ENCODE measurements at regions not wholly inside any gene's neighbourhood (a gene's known extent, or its start where the extent isn't known, plus 50 kb on each side); places are given as distances from the start of the nearest gene placed in this dataset.

GRCh38 chr10:110364531-110364937, 59.8 kb upstream of the SMNDC1 start:
- Mint-ChIP-seq H3K9me3 (no peaks in the 10 kb centered on the region), H3K27ac (peak overlapping the region; percentile 86), H3K4me3 (peak overlapping the region; percentile 80), H3K4me1 (peaks cover 82% of the 10 kb centered on the region), H3K27me3 (no peaks in the 10 kb centered on the region), H3K36me3 (ENCODE audit: low read depth) (peaks cover 16% of the 10 kb centered on the region)
- POLR2A ChIA-PET = interaction anchor here (0.9 to 17.3 kb wide), 8 partner anchors 9 to 204 kb away, joined by 3 to 431 read pairs (median 4); partner anchors contain the start of gene DUSP5
- DNase-seq = no peak
- CTCF ChIA-PET = interaction anchor here (0.6 kb wide), 1 partner anchor 50 kb away, joined by 3 read pairs; no protein-coding TSS in a partner anchor

GRCh38 chr10:110365356-110366143, 60.8 kb upstream of the SMNDC1 start:
- H3K27ac Mint-ChIP-seq = peak overlapping the region; percentile 7
- ChIA-PET POLR2A (interaction anchor here (1.7 to 17.3 kb wide), 3 partner anchors 10 to 137 kb away, joined by 6 to 431 read pairs (median 50); partner anchors contain the start of gene DUSP5), CTCF (interaction anchor here (1.3 to 4.0 kb wide), 2 partner anchors 11 kb away, joined by 4 to 20 read pairs; no protein-coding TSS in a partner anchor)
- no peak overlapping the region for H3K4me3 Mint-ChIP-seq
- H3K9me3 Mint-ChIP-seq = no peaks in the 10 kb centered on the region
- DNase-seq = no peak
- peaks cover 79% of the 10 kb centered on the region for H3K4me1 Mint-ChIP-seq
- no peaks in the 10 kb centered on the region for H3K27me3 Mint-ChIP-seq
- H3K36me3 Mint-ChIP-seq (ENCODE audit: low read depth) = peaks cover 16% of the 10 kb centered on the region

DNA sequence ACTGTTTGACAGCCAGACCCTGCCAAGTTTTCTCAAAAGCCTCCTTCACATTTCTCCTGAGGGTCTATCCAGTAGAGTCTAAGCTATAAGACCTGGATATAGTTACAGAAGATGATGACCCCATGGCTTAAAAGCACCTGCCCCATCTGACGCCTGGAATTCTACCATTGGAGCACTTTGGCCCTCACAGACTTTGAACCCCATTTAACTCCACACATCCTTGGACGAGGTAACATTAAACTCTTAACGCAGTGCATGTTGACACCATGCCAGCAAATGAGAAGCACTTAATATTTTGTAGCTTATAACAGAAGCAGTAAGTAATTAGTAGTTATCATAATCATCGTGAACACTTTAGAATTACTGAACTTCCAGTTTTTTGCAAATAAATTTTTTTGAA, 61.9 kb upstream of the SMNDC1 start:
- Mint-ChIP-seq H3K9me3 (no peaks in the 10 kb centered on the region), H3K4me1 (peaks cover 69% of the 10 kb centered on the region), H3K27ac (no peak overlapping the region), H3K36me3 (ENCODE audit: low read depth) (peaks cover 16% of the 10 kb centered on the region), H3K4me3 (no peak overlapping the region), H3K27me3 (no peaks in the 10 kb centered on the region)
- CTCF ChIA-PET = interaction anchor here (0.8 to 4.0 kb wide), 4 partner anchors 9 to 132 kb away, joined by 3 to 20 read pairs (median 4); no protein-coding TSS in a partner anchor
- POLR2A ChIA-PET = interaction anchor here (1.7 to 17.3 kb wide), 3 partner anchors 11 to 136 kb away, joined by 6 to 431 read pairs (median 50); partner anchors contain the start of gene DUSP5
- DNase-seq = no peak

- H3K27me3 Mint-ChIP-seq = no peaks in the 10 kb centered on the region
- DNase-seq = no peak
- H3K4me3 Mint-ChIP-seq = no peak overlapping the region
- H3K36me3 Mint-ChIP-seq (ENCODE audit: low read depth) = peaks cover 11% of the 10 kb centered on the region
- ChIA-PET CTCF (interaction anchor here (1.0 to 4.0 kb wide), 3 partner anchors 11 to 14 kb away, joined by 3 to 20 read pairs (median 4); no protein-coding TSS in a partner anchor), POLR2A (interaction anchor here (1.0 to 17.3 kb wide), 4 partner anchors 13 to 134 kb away, joined by 3 to 431 read pairs (median 26); partner anchors contain the start of gene DUSP5)
- no peak overlapping the region for H3K27ac Mint-ChIP-seq
- H3K9me3 Mint-ChIP-seq = no peaks in the 10 kb centered on the region
- peaks cover 60% of the 10 kb centered on the region for H3K4me1 Mint-ChIP-seq
Observed at GRCh38 chr10:110368002-110368401, 63.3 kb upstream of the SMNDC1 start.

- Mint-ChIP-seq H3K4me1 (peaks cover 55% of the 10 kb centered on the region), H3K9me3 (no peaks in the 10 kb centered on the region), H3K4me3 (no peak overlapping the region), H3K27ac (no peak overlapping the region), H3K27me3 (no peaks in the 10 kb centered on the region), H3K36me3 (ENCODE audit: low read depth) (peaks cover 6% of the 10 kb centered on the region)
- no peak for DNase-seq
- ChIA-PET CTCF (interaction anchor here (2.0 to 4.0 kb wide), 2 partner anchors 11 to 14 kb away, joined by 4 to 20 read pairs; no protein-coding TSS in a partner anchor), POLR2A (interaction anchor here (1.0 to 17.3 kb wide), 4 partner anchors 13 to 134 kb away, joined by 3 to 431 read pairs (median 26); partner anchors contain the start of gene DUSP5)
Observed at GRCh38 chr10:110368556-110368955, 63.8 kb upstream of the SMNDC1 start.

DNA sequence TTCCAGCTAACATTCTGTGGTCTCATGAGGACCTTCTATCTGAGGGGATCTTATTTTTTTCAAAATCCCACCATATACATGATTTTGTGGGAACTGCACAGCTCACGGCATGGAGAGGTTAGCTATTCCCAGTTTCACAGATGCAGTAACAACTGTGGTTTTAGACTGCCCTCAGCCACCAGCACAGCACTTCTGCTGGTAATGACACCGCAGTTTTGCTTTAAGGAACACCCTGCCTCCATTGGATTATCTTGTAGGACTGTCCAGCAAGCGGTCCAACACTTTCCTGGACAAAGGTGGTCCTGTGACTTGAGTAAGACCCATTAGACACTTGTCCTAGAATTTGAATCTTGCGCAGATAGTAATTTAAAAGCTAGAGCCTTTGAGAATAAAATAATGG, 65.3 kb upstream of the SMNDC1 start:
- no peaks in the 10 kb centered on the region for H3K27me3 Mint-ChIP-seq
- CTCF ChIA-PET = no interaction called here
- no peak for DNase-seq
- no peaks in the 10 kb centered on the region for H3K36me3 Mint-ChIP-seq (ENCODE audit: low read depth)
- peaks cover 42% of the 10 kb centered on the region for H3K4me1 Mint-ChIP-seq
- no peak overlapping the region for H3K4me3 Mint-ChIP-seq
- no peaks in the 10 kb centered on the region for H3K9me3 Mint-ChIP-seq
- H3K27ac Mint-ChIP-seq = no peak overlapping the region
- POLR2A ChIA-PET = interaction anchor here (0.6 to 1.2 kb wide), 2 partner anchors 35 to 128 kb away, joined by 3 read pairs; partner anchors contain the start of gene DUSP5

GRCh38 chr10:110372656-110373055, 67.9 kb upstream of the SMNDC1 start:
- Mint-ChIP-seq H3K4me3 (no peak overlapping the region), H3K9me3 (no peaks in the 10 kb centered on the region), H3K4me1 (peaks cover 29% of the 10 kb centered on the region), H3K36me3 (ENCODE audit: low read depth) (no peaks in the 10 kb centered on the region), H3K27ac (no peak overlapping the region), H3K27me3 (no peaks in the 10 kb centered on the region)
- no peak for DNase-seq
- ChIA-PET POLR2A (interaction anchor here (0.9 kb wide), 1 partner anchor 131 kb away, joined by 3 read pairs; no protein-coding TSS in a partner anchor), CTCF (no interaction called here)

DNA sequence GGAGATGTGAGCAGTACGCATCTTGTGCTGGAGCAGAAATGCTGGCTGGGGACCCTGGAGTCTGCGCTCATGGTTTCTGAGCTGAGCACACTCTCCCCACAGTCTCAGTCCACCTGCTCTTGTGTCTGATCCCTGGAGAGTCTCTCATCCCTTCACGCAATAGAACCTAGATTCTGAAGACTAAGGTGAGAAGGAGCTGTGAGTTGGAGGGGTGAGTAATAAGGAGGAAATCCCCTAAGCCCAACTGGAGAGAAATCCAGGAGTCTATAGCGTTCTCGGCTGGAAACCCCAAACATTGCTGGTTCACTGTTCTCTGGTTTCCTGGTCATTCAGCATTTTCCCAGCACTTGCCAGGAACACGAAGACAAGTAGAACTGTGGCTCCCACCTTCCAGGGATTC, 68.3 kb upstream of the SMNDC1 start:
- Mint-ChIP-seq H3K36me3 (ENCODE audit: low read depth) (no peaks in the 10 kb centered on the region), H3K27ac (no peak overlapping the region), H3K27me3 (peaks cover under 1% of the 10 kb centered on the region), H3K4me1 (peaks cover 29% of the 10 kb centered on the region), H3K4me3 (no peak overlapping the region), H3K9me3 (no peaks in the 10 kb centered on the region)
- POLR2A ChIA-PET = no interaction called here
- CTCF ChIA-PET = no interaction called here
- DNase-seq = no peak

GRCh38 chr10:110373857-110374654, 69.3 kb upstream of the SMNDC1 start:
- Mint-ChIP-seq H3K27me3 (peaks cover 1% of the 10 kb centered on the region), H3K36me3 (ENCODE audit: low read depth) (no peaks in the 10 kb centered on the region), H3K9me3 (no peaks in the 10 kb centered on the region), H3K4me3 (no peak overlapping the region), H3K27ac (no peak overlapping the region), H3K4me1 (peaks cover 23% of the 10 kb centered on the region)
- DNase-seq = no peak
- ChIA-PET POLR2A (no interaction called here), CTCF (no interaction called here)

DNA sequence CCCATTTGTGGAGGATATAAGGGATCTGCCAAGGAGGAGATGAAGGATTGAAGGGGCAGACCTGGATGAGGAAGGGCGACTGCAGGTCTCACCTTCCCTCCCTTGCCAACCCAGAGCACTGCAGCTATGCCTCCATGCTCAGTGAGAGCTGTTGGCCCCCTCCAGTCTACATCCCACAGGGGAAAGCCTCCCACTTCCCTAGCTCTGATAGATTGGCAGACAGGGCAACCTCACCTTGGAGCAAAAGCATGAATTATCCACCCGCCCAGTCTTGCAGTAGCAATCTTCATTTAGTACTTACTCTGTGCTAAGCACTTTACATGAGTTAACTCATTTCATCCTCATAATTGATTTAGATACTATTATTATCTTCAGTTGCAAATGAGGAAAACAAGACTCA, 70.4 kb upstream of the SMNDC1 start:
- Mint-ChIP-seq H3K27me3 (peaks cover 1% of the 10 kb centered on the region), H3K27ac (no peak overlapping the region), H3K4me1 (peaks cover 26% of the 10 kb centered on the region), H3K9me3 (no peaks in the 10 kb centered on the region), H3K36me3 (ENCODE audit: low read depth) (no peaks in the 10 kb centered on the region), H3K4me3 (no peak overlapping the region)
- ChIA-PET POLR2A (interaction anchor here (1.3 kb wide), 1 partner anchor 12 kb away, joined by 4 read pairs; no protein-coding TSS in a partner anchor), CTCF (no interaction called here)
- no peak for DNase-seq

DNA sequence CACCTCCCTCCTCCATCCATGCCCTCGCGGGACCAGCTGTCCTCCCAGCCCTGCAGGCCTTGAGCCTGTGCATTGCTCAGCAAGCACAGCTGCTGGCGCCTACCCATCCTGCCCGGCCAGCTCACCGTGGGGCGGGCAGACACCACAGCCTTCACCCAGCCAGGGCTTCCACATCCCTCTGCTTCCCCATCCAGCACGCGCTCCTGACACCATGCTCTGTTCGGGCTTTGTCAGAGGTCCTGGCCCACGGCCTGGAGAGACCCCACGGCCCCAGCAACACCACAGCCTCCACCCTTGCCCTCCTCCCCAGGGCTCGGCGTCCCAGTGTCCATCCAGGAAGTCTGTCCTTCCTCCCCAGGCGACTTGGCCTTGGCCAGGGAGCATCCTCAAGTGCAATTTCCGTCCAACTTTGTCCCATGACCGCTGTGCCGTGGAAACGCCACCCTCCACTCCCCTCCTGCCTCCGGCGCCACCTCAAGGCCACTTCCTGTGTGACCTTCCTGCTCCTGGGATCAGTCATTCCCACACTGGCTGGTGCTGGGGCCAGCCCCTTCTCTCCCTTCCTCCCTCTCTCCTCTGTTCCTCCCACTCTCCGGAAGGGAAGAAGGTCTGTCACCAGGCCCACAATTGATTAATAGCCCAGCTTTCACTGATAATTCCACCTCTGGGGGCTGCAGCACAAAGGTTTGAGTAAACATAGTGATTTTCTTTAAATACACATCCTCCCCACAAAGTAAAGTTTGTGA, 71.5 kb upstream of the SMNDC1 start:
- no peak for DNase-seq
- CTCF ChIA-PET = interaction anchor here (1.5 kb wide), 1 partner anchor 10 kb away, joined by 4 read pairs; no protein-coding TSS in a partner anchor
- Mint-ChIP-seq H3K4me1 (peaks cover 29% of the 10 kb centered on the region), H3K27ac (no peak overlapping the region), H3K9me3 (no peaks in the 10 kb centered on the region), H3K4me3 (no peak overlapping the region), H3K36me3 (ENCODE audit: low read depth) (no peaks in the 10 kb centered on the region), H3K27me3 (peaks cover 1% of the 10 kb centered on the region)
- POLR2A ChIA-PET = interaction anchor here (1.3 kb wide), 1 partner anchor 13 kb away, joined by 4 read pairs; no protein-coding TSS in a partner anchor

- ChIA-PET POLR2A (no interaction called here), CTCF (interaction anchor here (1.5 kb wide), 1 partner anchor 10 kb away, joined by 4 read pairs; no protein-coding TSS in a partner anchor)
- Mint-ChIP-seq H3K27ac (no peak overlapping the region), H3K27me3 (peaks cover 1% of the 10 kb centered on the region), H3K4me3 (no peak overlapping the region), H3K36me3 (ENCODE audit: low read depth) (no peaks in the 10 kb centered on the region), H3K4me1 (peaks cover 29% of the 10 kb centered on the region), H3K9me3 (no peaks in the 10 kb centered on the region)
- no peak for DNase-seq
Observed at GRCh38 chr10:110376767-110377160, 72.0 kb upstream of the SMNDC1 start.
